GM21423 (cell line): ENCODE measurements at regions not wholly inside any gene's neighbourhood (a gene's known extent, or its start where the extent isn't known, plus 50 kb on each side); places are given as distances from the start of the nearest gene placed in this dataset.
A peak's percentile ranks its signal among the peaks of the same experiment; 100 is the strongest.
"Not testable (repeated sequence)": the region's sequence is repeated elsewhere in the genome, so short reads cannot be mapped to it uniquely, and the experiment has no call there.

Source experiments
- ATAC-seq: cut with Tn5 transposase; IDR thresholded peaks from one replicate; pipeline ENCODE4 v1.9.1; 2021; ENCODE audit warnings: mild to moderate bottlenecking, moderate library complexity; ENCODE audit not compliant: unreplicated experiment

- ATAC-seq: no peak
Measured at GRCh38 chr2:209141818-209142217, 282.0 kb upstream of the MAP2 start.

GRCh38 chr2:209145220-209145691 is 278.6 kb upstream of the MAP2 start:
- ATAC-seq: not testable (repeated sequence)

- ATAC-seq: no peak
Measured at GRCh38 chr2:209145941-209146681, 277.7 kb upstream of the MAP2 start.

- no peak for ATAC-seq
Measured at GRCh38 chr2:209146682-209147320, 277.0 kb upstream of the MAP2 start.

GRCh38 chr2:209147981-209148380 is 275.9 kb upstream of the MAP2 start:
- ATAC-seq: no peak

GRCh38 chr2:209160800-209161588 is 262.9 kb upstream of the MAP2 start:
- no peak for ATAC-seq

GRCh38 chr2:209162129-209162528 is 261.7 kb upstream of the MAP2 start:
- no peak for ATAC-seq

- ATAC-seq: no peak
Measured at GRCh38 chr2:209181984-209182383, 241.9 kb upstream of the MAP2 start.

- not testable (repeated sequence) for ATAC-seq
Measured at GRCh38 chr2:209186886-209187285, 237.0 kb upstream of the MAP2 start.

GRCh38 chr2:209189893-209190292 is 234.0 kb upstream of the MAP2 start:
- no peak for ATAC-seq

GRCh38 chr2:209191139-209191538 is 232.7 kb upstream of the MAP2 start:
- ATAC-seq: no peak

- ATAC-seq: no peak
Measured at GRCh38 chr2:209194717-209195116, 229.1 kb upstream of the MAP2 start.

- ATAC-seq: peak; percentile 72
Measured at GRCh38 chr2:209208211-209208610, 215.6 kb upstream of the MAP2 start.

- ATAC-seq: no peak
Measured at GRCh38 chr2:209209943-209210342, 213.9 kb upstream of the MAP2 start.

- no peak for ATAC-seq
Measured at GRCh38 chr2:209230560-209230959, 193.3 kb upstream of the MAP2 start.

- ATAC-seq: no peak
Measured at GRCh38 chr2:209236377-209236776, 187.5 kb upstream of the MAP2 start.

GRCh38 chr2:209238765-209239584 is 184.9 kb upstream of the MAP2 start:
- no peak for ATAC-seq

- ATAC-seq: no peak
Measured at GRCh38 chr2:209239585-209239938, 184.3 kb upstream of the MAP2 start.

GRCh38 chr2:209240204-209240603 is 183.6 kb upstream of the MAP2 start:
- ATAC-seq: no peak

GRCh38 chr2:209253544-209253943 is 170.3 kb upstream of the MAP2 start:
- ATAC-seq: no peak

GRCh38 chr2:209259767-209260166 is 164.1 kb upstream of the MAP2 start:
- no peak for ATAC-seq
